Upper lobe of left lung (tissue), 6 donors: ENCODE measurements at regions not wholly inside any gene's neighbourhood (a gene's known extent, or its start where the extent isn't known, plus 50 kb on each side); places are given as distances from the start of the nearest gene placed in this dataset.

Experiments
- ATAC-seq, 2 donors: fragments of 200-7000 bp; cut with Tn5 transposase; one replicate each; pipeline ENCODE4 v1.9.1; 2022; ENCODE audit warnings: mild to moderate bottlenecking in 2 of 2, moderate library complexity in 2 of 2; ENCODE audit not compliant: low FRiP score in 2 of 2
- DNase-seq, 2 donors: peaks; one replicate each; pipeline ENCODE4 v3.0.0-alpha.2; 2019 to 2020
- H3K27ac ChIP-seq, 4 donors: fragments of 200-600 bp; sonication (generic); one replicate each; pipeline ENCODE4 v1.5.1; 2016 to 2019
- H3K27me3 ChIP-seq, 4 donors: fragments of 200-600 bp; sonication (generic); one replicate each; pipeline ENCODE4 v1.5.1; 2017 to 2019
- H3K36me3 ChIP-seq, 4 donors: fragments of 200-600 bp; sonication (generic); one replicate each; pipeline ENCODE4 v1.5.1; 2016 to 2019
- H3K4me1 ChIP-seq, 4 donors: fragments of 200-600 bp; sonication (generic); one replicate each; pipeline ENCODE4 v1.5.1; 2018 to 2019
- H3K4me3 ChIP-seq, 4 donors: fragments of 200-600 bp; sonication (generic); one replicate each; pipeline ENCODE4 v1.5.1; 2017 to 2019; ENCODE audit warnings: mild to moderate bottlenecking in 2 of 4, moderate library complexity in 1 of 4
- H3K9me3 ChIP-seq, 4 donors: fragments of 200-600 bp; sonication (generic); one replicate each; pipeline ENCODE4 v1.5.1; 2018 to 2019
- CTCF ChIP-seq, 6 experiments: fragments of 450-650 bp in 4 of 6; fragments of 200-600 bp in 2 of 6; sonication (generic) in 2 of 6; IDR thresholded peaks; one replicate each; pipeline ENCODE4 v1.5.1; 2016 to 2019; ENCODE audit warnings: antibody characterized with exemption in 6 of 6
- EP300 ChIP-seq, 4 donors: sonication (generic); formaldehyde crosslinking; IDR thresholded peaks; one replicate each; pipeline ENCODE4 v1.5.1; 2017; ENCODE audit warnings: antibody characterized with exemption in 4 of 4, control low read depth in 2 of 4
- POLR2A ChIP-seq, 4 donors: fragments of 450-650 bp; IDR thresholded peaks; one replicate each; pipeline ENCODE4 v1.5.1; 2016 to 2017; ENCODE audit warnings: antibody characterized with exemption in 4 of 4, mild to moderate bottlenecking in 2 of 4
- POLR2AphosphoS5 ChIP-seq, 2 donors: sonication (generic); formaldehyde crosslinking; IDR thresholded peaks; one replicate each; pipeline ENCODE4 v1.5.1; 2017; ENCODE audit warnings: antibody characterized with exemption in 2 of 2
- WGBS, 2 donors: methylation state at CpG; one replicate each; pipeline ENCODE4 v1.1.5; 2017 to 2018; 5-methylcytosine and 5-hydroxymethylcytosine counted together
- donor health status: DM: no; HTN: no; CAD: no; lungs with moderate emphysema.
- donor health status: DM: no; HTN: yes; CAD: no; lungs with severe emphysema.

DNA sequence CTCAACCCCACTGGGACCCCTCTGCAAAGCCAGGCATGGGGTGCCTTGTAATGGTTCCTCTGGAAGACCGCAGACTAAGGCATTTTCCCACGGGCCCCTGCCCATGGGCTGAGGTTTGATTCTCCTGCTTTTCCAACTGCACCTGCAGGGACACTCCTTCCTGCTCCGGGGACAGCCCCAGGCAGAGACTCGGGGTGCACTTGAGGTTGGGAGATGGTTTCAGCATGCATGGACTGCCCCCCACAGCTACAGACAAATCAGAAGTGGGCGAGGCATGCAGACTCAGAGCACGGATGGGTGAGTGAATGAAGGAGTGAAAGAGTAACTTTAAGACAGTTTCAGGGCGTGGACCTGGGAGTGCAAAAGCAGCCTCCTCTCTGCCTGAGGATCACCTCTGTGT lies 87.9 kb upstream of the RPL38 start:
- H3K27me3 ChIP-seq, result no peaks in the 10 kb centered on the region
- TF ChIP-seq EP300 (IDR thresholded peaks at IDR 0.05), result no peak
- TF ChIP-seq CTCF (IDR thresholded peaks at IDR 0.05), result no peak
- TF ChIP-seq POLR2AphosphoS5 (IDR thresholded peaks at IDR 0.05), result no peak
- TF ChIP-seq POLR2A (IDR thresholded peaks at IDR 0.05), result no peak
- no peak overlapping the region for H3K27ac ChIP-seq
- H3K4me1 ChIP-seq, result no peaks in the 10 kb centered on the region
- WGBS, 2 donors, result 43 to 58% methylated on average over 7 of the region's 7 CpGs
- DNase-seq, result no peak
- H3K36me3 ChIP-seq, result no peaks in the 10 kb centered on the region
- no peak overlapping the region for H3K4me3 ChIP-seq
- no peaks in the 10 kb centered on the region for H3K9me3 ChIP-seq
- no peak for ATAC-seq

DNA sequence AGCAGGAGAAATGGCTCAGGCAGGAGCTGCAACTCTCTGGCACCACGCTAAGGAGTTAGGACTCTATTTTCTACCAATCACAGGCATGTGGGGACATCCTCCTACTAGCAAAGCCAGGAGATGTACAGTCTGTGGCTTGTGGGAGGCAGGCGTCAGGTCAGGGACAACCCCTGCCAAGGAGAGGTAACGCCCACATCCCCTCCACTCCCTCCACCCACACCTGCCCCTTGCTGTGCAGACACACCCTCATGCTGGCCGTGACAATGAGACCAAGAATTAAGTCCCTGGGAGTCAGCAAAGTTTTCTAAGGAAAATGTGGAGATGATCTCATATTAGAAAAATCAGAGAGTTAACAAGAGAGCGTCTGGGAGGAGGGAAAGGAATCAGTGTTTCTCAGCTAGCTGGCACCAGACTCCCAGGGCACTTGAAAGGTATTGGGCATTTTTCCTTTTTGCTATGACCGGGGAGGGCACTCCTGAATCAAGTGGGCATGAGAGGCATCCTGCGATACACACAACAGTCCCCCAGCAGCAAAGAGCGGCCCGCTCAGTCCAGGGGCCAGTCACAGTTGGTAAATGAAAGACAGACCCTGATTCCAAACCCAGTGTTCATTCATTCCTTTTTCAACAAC lies 87.3 kb upstream of the RPL38 start:
- no peaks in the 10 kb centered on the region for H3K27me3 ChIP-seq

DNA sequence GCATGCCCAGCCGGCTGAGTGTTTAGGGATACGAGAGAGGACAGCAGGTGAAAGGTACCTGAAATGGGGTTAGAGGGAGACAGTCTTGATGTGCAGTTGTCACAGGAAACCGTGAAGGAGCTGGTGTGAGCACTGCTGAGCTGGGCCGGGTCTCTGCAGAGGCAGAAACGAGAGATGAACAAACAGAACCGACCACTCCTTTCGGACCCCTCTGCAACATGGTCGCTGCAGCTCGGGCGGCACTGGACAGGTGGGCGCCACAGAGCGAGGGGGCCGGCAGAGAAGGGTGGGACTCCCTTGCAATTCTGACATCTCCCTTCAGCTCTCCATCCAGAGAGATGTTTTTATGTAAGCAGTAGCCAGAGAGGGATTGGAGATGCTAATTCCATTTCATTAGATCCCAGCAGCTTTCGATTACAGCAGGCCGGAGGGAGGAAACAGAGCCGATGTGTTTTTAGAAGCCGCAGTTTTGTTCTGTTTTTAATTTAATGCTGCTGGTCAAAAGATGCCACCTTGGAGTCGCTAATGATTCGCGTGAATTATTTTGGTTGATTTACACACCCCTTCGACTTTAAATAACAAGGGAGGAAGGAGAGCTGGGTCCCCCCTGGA lies 86.3 kb upstream of the RPL38 start:
- 74 to 76% methylated on average over 21 of the region's 21 CpGs for WGBS, 2 donors
- H3K36me3 ChIP-seq, result no peaks in the 10 kb centered on the region
- no peak overlapping the region for H3K4me3 ChIP-seq
- H3K9me3 ChIP-seq, result no peaks in the 10 kb centered on the region
- ATAC-seq, result no peak
- no peak overlapping the region for H3K27ac ChIP-seq
- H3K27me3 ChIP-seq, result no peaks in the 10 kb centered on the region
- no peak for DNase-seq
- TF ChIP-seq POLR2AphosphoS5 (IDR thresholded peaks at IDR 0.05) (no peak), POLR2A (IDR thresholded peaks at IDR 0.05) (no peak), CTCF (IDR thresholded peaks at IDR 0.05) (no peak)
- no peaks in the 10 kb centered on the region for H3K4me1 ChIP-seq

More for the DNA sequence above, 87.3 kb upstream of the RPL38 start:
- WGBS, 2 donors, result 39 to 59% methylated on average over 6 to 9 of the region's 9 CpGs
- H3K36me3 ChIP-seq, result no peaks in the 10 kb centered on the region
- no peak overlapping the region for H3K27ac ChIP-seq
- TF ChIP-seq CTCF (IDR thresholded peaks at IDR 0.05) (no peak), POLR2AphosphoS5 (IDR thresholded peaks at IDR 0.05) (no peak), POLR2A (IDR thresholded peaks at IDR 0.05) (no peak), EP300 (IDR thresholded peaks at IDR 0.05) (no peak)
- ATAC-seq, result no peak
- no peaks in the 10 kb centered on the region for H3K4me1 ChIP-seq
- no peak overlapping the region for H3K4me3 ChIP-seq
- H3K9me3 ChIP-seq, result no peaks in the 10 kb centered on the region
- DNase-seq, result no peak

- no peaks in the 10 kb centered on the region for H3K9me3 ChIP-seq
Measured at GRCh38 chr17:74117999-74118421, 85.5 kb upstream of the RPL38 start.

DNA sequence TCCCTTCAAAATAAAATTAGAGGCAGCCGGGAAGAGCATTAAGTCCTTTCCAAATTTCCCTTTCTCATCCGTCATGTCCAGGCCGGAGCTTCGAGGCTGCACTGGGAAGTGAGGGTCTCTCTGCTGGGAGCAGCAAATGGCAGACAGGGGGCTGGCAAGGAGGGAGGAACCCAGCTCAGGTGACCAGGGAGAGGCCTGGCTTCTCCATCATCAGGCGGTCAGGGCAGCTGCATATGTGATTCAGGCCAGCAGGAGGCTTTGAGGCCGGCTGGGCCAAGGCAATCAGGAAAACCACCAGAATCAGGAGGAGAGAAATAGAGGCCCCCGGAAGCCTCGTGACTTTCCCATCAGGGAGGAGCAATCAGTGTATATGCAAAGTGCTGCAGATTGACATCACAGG lies 85.0 kb upstream of the RPL38 start:
- DNase-seq, result peak in 1 of 2 donors; percentile 12

More at GRCh38 chr17:74117999-74118421, 85.5 kb upstream of the RPL38 start:
- ATAC-seq (no peak), DNase-seq (peak in 1 of 2 donors; percentile 10)
- WGBS, 2 donors, result 74 to 82% methylated on average over 5 of the region's 5 CpGs
- no peak for TF ChIP-seq POLR2A (IDR thresholded peaks at IDR 0.05)
- TF ChIP-seq EP300 (IDR thresholded peaks at IDR 0.05), result no peak
- TF ChIP-seq POLR2AphosphoS5 (IDR thresholded peaks at IDR 0.05), result no peak
- Histone ChIP-seq H3K27ac (no peak overlapping the region), H3K36me3 (no peaks in the 10 kb centered on the region), H3K4me3 (no peak overlapping the region), H3K27me3 (no peaks in the 10 kb centered on the region), H3K4me1 (no peaks in the 10 kb centered on the region)

More for the DNA sequence above, 85.0 kb upstream of the RPL38 start:
- no peaks in the 10 kb centered on the region for H3K9me3 ChIP-seq
- H3K27me3 ChIP-seq, result no peaks in the 10 kb centered on the region
- H3K36me3 ChIP-seq, result no peaks in the 10 kb centered on the region
- H3K4me1 ChIP-seq, result no peaks in the 10 kb centered on the region
- ATAC-seq, result no peak
- no peak overlapping the region for H3K4me3 ChIP-seq
- no peak for TF ChIP-seq CTCF (IDR thresholded peaks at IDR 0.05)
- TF ChIP-seq POLR2A (IDR thresholded peaks at IDR 0.05), result no peak
- no peak for TF ChIP-seq POLR2AphosphoS5 (IDR thresholded peaks at IDR 0.05)
- no peak for TF ChIP-seq EP300 (IDR thresholded peaks at IDR 0.05)
- H3K27ac ChIP-seq, result no peak overlapping the region
- WGBS, 2 donors, result 45 to 50% methylated on average over 8 of the region's 8 CpGs
